HG03439 (cell line): ENCODE measurements at regions not wholly inside any gene's neighbourhood (a gene's known extent, or its start where the extent isn't known, plus 50 kb on each side); places are given as distances from the start of the nearest gene placed in this dataset.
"Not testable (repeated sequence)": the region's sequence is repeated elsewhere in the genome, so short reads cannot be mapped to it uniquely, and the experiment has no call there.

ENCODE experiments used
- ATAC-seq: cut with Tn5 transposase; IDR thresholded peaks from one replicate; pipeline ENCODE4 v1.9.1; 2021; ENCODE audit warnings: mild to moderate bottlenecking, moderate library complexity; ENCODE audit not compliant: unreplicated experiment

DNA sequence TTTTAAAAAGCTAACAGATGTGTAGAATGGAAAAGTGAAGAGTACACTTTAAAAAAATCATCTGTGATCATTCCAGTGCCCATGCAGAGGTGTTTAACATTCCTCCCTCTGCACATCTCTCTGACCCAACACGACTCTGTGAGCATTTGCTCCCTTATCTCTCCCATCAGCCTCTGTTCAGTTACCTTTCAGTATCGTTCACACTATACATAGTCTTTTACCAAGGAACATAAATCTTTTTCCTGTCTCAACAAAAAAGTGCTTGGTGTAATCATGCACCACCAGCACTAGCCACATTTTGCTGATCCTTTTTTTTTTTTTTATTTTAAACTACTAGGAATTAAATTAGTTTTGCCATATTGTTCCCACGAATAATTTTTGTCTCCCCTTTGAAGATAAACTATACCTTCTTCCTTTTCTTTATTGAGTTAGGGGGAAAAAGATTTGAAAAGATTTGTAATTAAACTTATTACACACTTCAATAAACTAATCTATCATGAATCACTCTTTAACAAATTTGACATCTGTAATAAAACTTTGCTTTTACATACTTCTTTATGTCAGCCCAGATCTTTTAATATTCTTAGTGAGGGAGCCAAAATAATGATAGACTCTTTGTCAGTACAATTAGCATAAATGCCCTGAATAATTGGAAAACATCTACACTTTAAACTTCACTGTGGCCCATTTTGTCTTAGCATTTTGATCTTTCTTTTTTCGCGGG lies 489.8 kb upstream of the FANCL start:
- ATAC-seq: no peak

DNA sequence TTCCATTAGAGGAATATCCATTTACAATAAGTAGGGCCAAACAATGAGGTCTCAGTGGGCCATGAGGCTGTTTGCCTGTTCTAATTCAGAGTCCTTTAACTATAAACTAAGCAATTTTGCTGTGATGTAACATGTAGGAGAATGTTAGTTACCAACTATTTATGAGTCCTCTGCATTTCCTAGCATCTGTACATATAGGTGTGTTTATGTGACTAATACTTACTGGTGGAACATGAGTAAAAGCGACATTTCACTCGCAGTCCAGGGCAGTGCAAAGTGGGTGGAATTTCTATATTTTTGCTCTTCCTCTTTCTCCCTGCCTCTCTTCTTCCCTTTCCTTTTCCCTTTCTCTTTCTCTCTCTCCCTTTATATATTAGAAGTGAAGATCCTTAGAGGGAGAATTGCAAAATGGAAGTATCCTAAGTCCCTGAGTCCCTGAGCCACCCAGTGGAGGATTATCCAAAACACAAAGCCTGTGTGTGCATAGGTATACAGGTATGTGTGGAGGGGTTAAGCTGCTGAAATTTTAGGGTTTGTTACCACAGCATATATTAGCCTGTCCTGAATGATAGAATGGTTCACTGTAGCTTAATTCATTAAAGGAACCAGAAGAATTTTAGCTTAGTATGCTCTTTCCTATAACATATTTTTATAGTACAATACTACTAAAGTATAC lies 487.0 kb upstream of the FANCL start:
- no peak for ATAC-seq

DNA sequence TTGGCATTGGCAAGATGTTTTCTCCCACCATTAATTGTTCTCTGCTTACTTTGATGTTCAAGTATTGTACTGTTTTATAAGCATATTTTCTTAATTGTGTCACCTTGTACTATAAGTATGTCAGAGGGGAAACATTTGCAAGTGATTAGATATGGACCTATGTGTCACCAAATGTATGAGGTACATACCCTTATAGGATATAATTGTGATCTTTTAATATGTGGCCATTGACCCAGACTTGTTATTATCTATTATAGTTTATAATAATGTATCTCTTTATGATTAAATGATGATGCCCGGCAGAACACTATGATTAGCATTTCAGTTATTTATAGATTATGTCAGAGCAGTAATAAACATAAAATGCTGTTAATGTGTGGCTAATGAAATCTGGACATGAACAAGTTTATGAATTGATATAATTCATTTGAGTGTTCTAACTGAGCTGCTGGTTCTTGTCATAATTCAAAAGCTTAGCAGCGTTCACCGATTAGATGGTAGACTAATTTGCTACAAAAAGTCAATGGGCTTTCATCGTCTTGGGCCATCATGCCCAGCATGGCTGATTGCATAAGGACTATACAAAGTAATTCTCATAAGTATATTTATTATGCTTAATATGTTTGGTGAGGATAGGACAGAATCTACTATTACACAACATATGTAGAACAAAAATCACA lies 480.9 kb upstream of the FANCL start:
- ATAC-seq: no peak

DNA sequence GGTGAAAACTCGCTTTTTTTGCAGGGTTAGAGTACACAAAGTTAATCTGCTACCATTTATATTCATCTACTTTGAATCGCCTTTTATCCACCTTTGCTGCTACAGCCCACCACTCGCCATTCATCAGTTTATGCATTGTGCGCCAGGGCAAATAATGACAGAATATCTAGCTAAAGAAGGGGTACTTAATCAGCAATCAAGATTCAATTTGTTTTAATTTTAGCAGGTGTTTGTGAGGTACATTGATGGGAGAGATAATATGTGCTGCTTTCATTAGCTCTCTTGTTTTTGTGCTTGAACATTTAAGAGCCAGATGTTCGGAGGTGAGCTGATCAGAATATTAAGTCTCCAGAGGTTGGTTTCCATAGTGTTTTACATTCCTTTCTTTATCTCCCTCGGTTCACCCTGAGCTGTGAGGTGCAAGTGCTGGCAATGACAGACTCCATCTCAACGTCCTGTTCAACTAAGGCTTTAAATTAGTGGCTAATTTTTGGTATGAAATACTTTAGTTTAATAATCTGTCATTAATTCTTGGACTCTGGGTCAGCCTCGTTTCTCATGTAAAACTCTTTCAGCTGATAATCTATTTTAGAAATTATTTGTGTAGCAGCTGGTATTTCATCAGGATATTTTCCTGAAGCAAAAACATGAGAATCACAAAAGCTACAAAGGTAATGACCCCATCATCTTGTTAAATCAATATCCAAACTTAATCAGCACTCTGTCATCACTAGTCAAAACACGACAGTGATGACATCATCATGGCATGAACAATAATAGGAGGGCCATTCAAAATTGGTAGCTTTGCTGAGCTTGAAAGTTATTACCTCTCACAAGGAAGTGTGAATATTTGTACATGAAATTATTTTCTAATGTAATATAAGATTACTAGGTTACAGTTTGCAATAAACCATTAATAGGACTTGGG lies 479.9 kb upstream of the FANCL start:
- no peak for ATAC-seq

DNA sequence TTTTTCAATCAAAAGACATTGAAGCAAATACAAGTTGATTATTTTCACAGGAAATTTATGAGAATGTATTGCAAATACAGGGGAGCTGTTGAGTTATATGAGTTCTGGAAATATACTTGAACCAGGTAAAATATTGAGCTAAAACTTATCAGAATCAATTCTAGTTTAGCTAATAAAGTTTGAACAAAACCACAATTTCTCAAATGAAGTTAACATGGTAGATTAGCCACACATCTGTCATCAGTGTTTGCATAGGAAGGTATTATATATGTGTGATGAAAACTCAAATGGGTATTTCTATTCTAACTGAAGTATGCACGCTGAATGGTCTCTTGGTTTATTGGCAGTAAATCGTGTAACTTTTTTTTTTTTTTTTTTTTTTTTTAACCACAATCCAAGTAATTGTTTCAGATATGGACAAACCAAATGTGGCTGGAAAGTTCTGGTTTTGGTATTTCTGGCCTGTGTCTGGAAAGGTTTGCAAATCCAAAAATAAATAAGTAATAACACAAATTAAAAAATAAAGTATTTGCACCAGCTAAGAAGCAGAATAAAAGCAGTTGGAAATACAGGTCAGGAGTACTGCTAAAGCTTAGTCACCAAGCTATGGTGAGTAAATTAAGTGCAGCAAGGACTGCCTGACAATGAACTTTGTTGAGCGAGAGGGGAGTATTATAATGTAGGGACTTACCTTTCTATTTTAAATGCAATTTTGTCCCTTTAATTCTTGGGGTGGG lies 479.1 kb upstream of the FANCL start:
- no peak for ATAC-seq

DNA sequence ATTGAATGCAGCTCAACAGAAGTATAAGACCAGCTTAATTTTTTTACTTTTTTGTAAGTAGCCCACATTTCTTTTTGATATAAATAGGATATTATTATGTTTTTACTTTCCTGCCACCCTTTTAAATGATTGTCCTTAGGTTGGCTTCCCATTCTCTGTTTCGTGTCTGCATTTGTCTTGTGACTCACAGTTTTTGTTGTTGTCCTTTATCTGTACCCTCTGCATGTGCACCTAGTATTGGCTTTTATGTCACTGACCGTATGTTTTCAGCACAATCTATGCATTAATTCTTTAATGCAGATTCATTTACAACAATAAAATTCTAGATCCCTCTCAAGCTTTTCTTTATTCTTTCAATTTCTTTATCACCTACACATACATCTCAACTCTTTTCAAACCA lies 474.2 kb upstream of the FANCL start:
- ATAC-seq: no peak

DNA sequence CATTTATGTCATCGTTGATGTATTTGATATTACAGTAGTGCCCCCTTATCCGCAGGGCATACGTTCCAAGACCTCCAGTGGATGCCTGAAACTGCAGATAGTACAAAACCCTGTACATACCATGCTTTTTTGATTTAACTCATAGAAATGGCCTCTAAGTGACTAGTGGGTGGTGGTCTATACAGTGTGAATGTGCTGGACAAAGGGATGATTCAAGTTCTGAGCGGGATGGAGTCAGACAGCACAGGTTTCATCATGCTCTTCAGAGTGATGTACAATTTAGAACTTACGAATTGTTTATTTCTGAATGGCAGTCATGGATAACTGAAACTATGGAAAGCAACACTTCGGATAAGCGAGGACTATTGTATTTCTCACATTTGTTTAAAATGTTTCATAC lies 473.1 kb upstream of the FANCL start:
- ATAC-seq: no peak

DNA sequence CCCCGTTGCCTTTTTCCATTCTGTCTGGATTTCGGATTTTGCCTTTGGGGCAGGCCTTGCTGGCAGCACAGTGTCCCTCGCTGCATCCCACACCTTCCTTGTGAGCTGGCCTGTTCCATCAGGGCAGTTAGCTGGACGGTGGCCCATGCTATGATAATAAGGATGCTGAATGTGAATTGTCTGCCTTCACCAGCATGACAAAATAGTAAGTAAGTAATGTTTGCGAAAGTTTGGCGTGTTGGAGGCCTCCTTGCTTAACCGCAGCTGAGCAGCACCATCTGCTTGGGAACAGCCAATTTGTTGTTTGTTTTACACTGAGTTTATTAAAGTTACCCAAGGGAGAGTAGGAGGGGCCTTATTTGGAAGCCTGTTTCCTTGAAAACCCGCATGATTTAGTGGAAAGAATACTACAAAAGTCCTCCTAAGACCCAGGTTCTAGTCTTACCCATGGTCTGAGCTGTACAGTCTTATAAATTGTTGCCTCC lies 469.7 kb upstream of the FANCL start:
- ATAC-seq: no peak

DNA sequence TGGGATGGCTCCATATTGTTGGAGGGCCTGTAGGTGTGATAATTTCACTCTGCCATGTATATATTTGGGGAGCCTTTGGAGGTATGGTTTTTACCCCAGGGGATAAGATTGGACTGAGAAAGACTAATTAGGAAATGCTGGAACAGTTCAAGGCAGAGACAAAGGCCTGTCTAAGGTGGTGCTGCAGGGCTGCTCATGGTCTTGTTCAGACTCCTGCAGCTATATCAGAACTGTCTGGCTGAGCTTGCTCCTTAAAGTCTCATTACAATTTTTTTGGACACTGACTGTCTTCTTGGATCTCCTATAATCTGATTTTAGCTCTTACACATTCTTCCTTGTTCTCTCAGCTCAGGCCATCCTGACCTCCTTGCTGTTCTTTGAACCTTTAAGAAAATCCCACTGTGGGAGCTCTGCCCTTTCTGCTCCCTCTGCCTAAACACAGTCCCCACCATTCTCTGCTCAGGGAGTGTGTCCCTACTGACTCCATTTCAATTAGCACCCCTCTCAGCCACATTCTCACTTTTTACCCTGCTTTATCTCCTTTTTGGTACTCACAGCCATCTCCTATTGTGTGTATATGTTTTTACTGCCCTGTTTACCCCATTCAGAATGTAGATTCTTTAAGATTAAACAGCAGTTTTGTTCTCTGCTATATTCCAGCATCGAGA lies 468.7 kb upstream of the FANCL start:
- ATAC-seq: no peak

DNA sequence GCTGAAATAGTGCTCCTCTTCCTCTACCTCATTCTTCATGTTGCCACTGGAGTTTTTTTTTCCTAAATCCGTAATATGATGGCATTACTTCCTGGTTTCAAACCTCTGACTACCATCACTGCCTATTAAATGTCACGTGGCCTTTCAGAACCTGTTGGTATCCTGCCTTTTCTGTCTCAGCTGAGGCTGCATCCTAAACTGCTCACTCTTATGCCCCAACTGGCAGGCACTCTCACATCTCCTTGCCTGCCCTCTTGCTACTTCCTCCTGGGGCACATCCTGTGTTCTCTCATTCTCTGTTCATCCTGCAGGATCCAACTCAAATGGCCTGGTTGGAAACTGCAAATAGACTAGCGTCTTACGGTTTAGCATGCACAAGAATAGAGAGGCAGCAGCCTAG lies 468.1 kb upstream of the FANCL start:
- ATAC-seq: no peak

DNA sequence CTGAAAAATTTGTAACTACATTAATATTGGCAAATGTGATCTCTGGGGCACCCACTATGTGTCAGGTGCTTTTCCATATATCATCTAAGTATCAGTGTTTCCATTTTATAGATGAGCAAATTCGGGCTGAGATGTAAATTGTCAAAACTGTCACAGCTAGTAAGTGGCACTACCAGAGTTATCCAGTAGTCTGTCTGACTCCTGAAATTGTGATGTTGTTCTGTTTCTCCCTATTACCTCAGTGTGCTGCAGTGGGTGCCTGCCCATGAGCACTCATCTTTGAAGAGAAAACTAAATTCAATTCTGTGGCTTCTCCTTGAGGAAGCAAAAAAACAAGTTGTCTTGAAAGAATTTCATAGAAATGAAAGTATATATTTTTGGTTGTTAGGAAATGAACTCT lies 467.4 kb upstream of the FANCL start:
- ATAC-seq: no peak

DNA sequence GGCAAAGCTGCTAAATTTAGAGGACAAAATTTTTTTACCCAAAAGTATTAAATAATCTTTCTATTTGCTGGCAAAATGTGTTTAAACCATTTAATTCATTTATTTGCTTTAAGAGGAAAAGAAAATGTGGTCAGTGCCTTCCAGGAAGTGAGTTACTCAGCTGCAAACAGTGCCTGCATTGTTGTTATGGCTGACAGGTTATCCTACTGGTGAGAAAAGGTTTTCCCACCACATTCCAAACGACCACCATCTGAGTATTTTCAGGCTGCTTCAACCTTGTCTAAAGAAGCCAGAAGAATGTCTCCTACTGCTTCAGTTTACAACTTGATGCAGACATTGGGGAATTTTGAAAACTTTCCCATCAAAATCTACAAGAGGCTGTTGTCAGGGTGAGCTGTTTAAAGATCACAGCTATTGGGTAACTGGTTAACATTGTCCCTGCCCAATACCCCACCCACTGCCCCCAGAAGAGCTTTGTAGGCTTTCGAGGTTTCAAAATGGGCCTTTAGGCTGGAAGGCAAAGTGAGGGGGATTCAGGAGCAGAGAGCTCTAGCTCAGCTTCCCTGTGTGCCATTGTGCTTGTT lies 461.3 kb upstream of the FANCL start:
- ATAC-seq: no peak

DNA sequence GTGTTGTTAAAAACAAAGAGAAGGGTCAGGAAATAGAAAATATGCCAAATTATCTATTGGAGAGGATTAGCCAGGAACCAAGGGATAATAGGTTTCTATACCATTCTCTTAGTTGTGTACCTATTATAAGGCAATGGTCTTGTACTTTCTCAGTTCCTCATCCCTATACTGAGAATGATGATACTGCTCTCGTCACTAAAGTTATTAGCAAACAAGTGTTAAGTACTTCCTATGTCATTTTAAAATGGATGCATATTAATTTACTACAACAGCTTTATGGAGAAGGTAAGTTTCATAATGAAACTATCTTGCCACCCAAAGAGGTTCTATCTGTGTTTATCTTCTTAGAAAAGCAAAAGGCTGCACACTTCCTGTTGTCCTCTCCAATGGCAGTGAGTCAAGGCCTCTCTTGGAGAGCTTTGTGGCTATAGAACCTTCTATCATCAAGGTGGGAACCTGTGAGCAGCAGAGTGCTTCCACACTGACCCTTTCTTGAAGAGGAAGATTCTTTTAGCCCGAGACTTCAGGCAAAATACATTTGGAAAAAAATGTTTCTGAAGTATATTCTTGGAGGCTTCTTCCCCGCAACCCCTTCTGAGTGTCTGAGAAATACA lies 460.7 kb upstream of the FANCL start:
- no peak for ATAC-seq

DNA sequence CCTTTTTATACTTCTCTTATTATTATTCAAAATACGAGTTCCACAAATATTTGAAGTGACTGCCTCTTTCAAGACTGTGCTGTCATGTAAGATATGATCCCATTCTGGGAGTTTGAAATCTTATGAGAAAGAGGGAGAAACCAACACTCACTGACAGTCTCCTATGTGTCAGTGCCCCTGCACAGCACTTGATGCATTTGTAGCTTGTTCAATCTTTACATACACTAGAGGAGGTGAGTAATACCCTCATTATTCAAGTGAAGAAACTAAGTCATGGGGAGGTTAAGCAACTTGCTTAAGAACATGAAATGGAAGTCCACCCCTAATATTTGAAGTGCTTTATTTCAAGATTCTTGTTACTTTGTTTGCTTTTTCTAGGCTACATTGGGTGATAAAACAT lies 459.5 kb upstream of the FANCL start:
- ATAC-seq: no peak

DNA sequence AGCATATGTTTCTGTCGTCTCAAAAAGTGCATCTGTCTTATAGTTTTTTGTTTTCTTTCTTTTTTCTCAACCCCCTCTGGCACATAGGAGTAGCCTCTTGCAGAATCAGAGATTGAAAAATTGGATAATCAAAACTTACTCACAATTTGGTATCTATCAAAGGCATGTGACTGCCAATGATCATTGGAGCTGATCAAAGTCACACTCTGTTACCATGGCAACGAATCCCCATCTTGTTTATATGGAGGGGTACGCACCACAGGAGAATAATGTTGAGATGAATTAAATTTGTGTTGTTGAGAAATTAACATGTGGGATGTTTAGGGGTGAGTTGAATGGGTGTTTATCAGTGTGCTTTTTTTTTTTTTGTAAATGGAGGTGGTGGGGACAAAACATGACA lies 458.3 kb upstream of the FANCL start:
- no peak for ATAC-seq

DNA sequence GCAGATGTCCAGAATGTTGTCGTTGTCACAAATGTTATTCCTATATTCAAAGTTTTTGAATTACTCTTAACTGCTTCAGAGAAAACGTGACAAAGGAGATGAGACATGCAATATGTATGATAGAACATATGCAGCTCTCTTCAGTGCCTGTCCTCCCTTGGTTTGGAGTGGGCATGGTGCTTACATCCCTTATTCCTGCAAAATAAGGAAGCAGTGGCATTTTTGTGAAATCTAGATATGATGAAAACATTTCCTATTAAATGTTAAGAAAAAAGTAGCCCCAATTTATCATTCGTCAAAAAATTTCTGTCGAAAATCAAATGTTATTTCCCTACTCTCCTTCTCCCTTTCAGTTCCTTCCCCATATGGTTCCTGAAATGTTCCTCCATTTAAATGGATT lies 457.5 kb upstream of the FANCL start:
- ATAC-seq: no peak

DNA sequence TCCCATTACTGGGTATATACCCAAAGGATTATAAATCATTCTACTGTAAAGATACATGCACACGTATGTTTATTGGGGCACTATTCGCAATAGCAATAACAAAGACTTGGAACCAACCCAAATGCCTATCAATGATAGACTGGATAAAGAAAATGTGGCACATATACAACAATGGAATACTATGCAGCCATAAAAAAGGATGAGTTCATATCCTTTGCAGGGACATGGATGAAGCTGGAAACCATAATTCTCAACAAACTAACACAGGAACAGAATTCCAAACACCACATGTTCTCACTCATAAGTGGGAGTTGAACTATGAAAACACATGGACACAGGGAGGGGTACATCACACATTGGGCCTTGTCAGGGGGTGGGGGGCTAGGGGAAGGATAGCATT lies 453.0 kb upstream of the FANCL start:
- ATAC-seq: not testable (repeated sequence)

DNA sequence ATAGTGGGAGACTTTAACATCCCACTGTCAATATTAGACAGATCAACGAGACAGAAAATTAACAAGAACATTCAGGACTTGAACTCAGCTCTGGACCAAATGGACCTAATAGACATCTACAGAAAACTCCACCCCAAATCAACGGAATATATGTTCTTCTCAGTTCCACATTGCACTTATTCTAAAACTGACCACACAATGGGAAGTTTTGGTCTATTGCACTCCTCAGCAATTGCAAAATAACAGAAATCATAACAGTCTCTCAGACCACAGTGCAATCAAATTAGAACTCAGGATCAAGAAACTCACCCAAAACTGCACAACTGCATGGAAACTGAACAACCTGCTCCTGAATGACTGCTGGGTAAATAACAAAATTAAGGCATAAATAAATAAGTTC lies 449.9 kb upstream of the FANCL start:
- not testable (repeated sequence) for ATAC-seq

DNA sequence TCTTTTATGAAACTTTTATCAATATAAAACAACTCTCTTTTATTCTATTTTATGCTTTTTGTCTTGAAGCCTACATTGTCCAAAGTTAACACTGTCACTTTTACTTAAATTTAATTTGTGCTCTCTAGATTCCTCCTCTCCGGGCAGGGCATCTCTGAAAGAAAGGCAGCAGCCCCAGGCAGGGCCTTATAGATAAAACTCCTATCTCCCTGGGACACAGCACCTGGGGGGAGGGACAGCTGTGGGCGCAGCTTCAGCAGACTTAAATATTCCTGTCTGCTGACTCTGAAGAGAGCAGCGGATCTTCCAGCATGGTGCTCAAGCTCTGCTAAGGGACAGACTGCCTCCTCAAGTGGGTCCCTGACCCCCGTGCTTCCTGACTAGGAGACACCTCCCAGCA lies 447.7 kb upstream of the FANCL start:
- no peak for ATAC-seq
